ENCODE measurements at regions not wholly inside any gene's neighbourhood (a gene's known extent, or its start where the extent isn't known, plus 50 kb on each side); places are given as distances from the start of the nearest gene placed in this dataset.

DNA sequence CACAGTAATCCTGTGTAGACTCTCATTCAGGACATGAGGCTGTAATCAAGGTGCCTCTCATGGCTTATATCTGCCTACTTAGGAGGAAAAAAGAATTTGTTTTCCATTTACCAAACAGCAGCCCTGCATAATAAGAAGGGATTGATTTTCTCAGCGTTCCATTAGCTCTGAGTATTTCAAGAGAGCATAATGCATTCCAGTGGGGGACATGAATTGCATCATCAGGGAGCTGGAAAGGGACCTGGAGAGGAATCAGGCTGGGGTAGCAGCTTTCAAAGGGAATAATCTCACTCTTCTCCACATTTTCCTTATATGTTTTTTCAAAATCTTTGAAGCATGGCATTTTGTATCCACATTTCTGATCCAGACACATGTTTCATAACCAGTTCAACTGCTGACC lies 150.6 kb upstream of the ANKRD28 start:
- TF ChIP-seq POLR2AphosphoS5 (IDR thresholded peaks at IDR 0.05) = no peak
- TF ChIP-seq, protein P1, sequence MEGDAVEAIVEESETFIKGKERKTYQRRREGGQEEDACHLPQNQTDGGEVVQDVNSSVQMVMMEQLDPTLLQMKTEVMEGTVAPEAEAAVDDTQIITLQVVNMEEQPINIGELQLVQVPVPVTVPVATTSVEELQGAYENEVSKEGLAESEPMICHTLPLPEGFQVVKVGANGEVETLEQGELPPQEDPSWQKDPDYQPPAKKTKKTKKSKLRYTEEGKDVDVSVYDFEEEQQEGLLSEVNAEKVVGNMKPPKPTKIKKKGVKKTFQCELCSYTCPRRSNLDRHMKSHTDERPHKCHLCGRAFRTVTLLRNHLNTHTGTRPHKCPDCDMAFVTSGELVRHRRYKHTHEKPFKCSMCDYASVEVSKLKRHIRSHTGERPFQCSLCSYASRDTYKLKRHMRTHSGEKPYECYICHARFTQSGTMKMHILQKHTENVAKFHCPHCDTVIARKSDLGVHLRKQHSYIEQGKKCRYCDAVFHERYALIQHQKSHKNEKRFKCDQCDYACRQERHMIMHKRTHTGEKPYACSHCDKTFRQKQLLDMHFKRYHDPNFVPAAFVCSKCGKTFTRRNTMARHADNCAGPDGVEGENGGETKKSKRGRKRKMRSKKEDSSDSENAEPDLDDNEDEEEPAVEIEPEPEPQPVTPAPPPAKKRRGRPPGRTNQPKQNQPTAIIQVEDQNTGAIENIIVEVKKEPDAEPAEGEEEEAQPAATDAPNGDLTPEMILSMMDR (IDR thresholded peaks at IDR 0.05; ENCODE audit: poor library complexity, severe bottlenecking) = no peak
- TF ChIP-seq MXI1 (conservative IDR thresholded peaks at IDR 0.05; ENCODE audit: poor library complexity, severe bottlenecking) = no peak
- no peak for TF ChIP-seq RAD21 (conservative IDR thresholded peaks at IDR 0.05)
- TF ChIP-seq, protein P2, sequence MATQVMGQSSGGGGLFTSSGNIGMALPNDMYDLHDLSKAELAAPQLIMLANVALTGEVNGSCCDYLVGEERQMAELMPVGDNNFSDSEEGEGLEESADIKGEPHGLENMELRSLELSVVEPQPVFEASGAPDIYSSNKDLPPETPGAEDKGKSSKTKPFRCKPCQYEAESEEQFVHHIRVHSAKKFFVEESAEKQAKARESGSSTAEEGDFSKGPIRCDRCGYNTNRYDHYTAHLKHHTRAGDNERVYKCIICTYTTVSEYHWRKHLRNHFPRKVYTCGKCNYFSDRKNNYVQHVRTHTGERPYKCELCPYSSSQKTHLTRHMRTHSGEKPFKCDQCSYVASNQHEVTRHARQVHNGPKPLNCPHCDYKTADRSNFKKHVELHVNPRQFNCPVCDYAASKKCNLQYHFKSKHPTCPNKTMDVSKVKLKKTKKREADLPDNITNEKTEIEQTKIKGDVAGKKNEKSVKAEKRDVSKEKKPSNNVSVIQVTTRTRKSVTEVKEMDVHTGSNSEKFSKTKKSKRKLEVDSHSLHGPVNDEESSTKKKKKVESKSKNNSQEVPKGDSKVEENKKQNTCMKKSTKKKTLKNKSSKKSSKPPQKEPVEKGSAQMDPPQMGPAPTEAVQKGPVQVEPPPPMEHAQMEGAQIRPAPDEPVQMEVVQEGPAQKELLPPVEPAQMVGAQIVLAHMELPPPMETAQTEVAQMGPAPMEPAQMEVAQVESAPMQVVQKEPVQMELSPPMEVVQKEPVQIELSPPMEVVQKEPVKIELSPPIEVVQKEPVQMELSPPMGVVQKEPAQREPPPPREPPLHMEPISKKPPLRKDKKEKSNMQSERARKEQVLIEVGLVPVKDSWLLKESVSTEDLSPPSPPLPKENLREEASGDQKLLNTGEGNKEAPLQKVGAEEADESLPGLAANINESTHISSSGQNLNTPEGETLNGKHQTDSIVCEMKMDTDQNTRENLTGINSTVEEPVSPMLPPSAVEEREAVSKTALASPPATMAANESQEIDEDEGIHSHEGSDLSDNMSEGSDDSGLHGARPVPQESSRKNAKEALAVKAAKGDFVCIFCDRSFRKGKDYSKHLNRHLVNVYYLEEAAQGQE (IDR thresholded peaks at IDR 0.05; ENCODE audit: borderline replicate concordance) = no peak
- no peak for TF ChIP-seq TAF1 (IDR thresholded peaks at IDR 0.05; ENCODE audit: low read depth)
